ENCODE measurements at regions not wholly inside any gene's neighbourhood (a gene's known extent, or its start where the extent isn't known, plus 50 kb on each side); places are given as distances from the start of the nearest gene placed in this dataset.
"Not testable (repeated sequence)": the region's sequence is repeated elsewhere in the genome, so short reads cannot be mapped to it uniquely, and the experiment has no call there.

DNA sequence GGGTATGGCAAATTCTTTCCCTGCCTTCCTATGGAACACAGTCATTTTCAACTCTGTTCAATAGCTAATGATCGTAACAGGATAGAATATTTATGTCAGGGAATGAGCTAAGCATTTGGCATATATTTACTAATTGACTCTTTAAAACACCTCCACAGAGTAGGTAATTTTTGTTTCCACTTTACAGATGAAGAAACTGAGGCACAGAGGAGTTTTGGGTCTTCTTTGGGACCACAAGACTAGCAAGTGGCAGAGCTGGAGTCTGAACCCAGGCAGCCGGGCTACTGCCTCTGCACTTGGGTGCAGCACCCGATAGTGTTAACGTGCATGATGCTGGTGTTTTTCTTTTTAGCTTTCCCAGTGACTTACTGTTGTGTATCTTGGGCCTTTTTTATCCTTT, 384.0 kb downstream of the SFMBT2 start:
- DNase-seq = no peak

GRCh38 chr10:7025296-7025695, 385.5 kb downstream of the SFMBT2 start:
- no peak for DNase-seq

- no peak for DNase-seq
These were observed 395.4 kb downstream of the SFMBT2 start for GRCh38 chr10:7015457-7015856.

DNA sequence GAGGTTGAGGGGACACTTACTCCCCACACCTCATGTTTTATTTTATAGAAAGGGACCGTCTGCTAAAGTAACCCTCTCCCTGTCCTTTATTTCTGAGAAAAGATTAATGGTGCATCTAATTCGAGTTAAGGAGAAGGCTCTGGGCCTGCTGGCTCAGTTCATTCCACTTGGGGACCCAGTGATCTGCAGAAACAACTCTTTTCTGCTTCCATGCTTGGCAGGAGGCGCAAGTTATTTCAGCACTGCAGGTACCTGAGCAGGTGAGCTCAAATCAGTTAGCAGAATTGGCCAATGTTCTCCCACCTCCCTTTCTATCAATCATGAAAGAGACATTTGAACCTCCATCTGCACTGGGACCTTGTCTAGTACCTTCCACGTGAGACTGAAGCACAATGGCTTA, 396.1 kb downstream of the SFMBT2 start:
- no peak for DNase-seq

- no peak for DNase-seq
These were observed 398.8 kb downstream of the SFMBT2 start for GRCh38 chr10:7011994-7012393.

DNA sequence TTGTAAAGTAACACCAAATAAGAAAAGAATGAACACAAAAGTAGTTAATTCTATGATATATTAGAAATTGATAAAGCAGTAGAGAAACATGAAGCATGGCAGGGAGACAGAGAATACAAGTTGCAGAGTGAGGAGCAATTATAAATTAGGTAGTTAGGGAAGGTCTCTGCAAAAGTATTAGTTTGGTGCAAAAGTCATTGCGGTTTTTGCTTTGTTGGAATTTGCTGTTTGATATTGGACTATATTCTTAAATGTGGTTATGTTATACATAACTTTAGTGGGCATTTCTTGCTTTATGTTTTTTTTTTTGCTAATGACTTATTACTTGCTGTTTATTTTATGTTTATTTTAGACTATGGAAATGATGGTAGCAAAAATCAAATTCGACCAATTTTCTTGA, 402.2 kb downstream of the SFMBT2 start:
- no peak for DNase-seq

DNA sequence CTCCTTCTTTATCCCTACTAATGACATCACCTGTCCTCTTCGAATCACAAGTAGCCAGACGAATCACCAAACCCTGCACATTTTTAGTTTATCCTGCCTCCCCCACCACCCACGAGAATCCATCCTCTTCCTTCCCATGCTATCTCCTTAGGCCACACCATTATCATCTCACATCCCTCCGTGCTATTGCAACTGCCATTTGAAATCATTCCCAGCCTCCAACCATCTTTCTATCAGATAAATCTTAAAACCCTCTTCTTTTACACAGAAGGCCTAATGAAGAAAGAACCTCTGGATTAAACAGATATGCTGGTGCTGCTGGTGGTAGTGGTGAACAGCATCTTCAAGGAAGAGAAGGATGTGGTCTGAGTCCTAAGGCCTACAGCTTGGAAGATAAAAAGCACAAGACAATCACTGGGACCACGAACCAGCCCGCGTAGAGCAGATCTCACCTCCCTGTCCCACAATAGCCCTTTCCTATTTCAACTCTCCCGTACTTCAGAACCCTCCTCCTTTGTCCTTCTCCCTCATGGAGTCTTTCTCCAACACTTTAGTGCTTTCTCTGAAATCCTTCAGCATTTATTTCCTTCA, 403.1 kb downstream of the SFMBT2 start:
- DNase-seq = no peak

- no peak for DNase-seq
These were observed 404.3 kb downstream of the SFMBT2 start for GRCh38 chr10:7006566-7006965.

GRCh38 chr10:7003831-7004395, 406.9 kb downstream of the SFMBT2 start:
- DNase-seq = no peak

DNA sequence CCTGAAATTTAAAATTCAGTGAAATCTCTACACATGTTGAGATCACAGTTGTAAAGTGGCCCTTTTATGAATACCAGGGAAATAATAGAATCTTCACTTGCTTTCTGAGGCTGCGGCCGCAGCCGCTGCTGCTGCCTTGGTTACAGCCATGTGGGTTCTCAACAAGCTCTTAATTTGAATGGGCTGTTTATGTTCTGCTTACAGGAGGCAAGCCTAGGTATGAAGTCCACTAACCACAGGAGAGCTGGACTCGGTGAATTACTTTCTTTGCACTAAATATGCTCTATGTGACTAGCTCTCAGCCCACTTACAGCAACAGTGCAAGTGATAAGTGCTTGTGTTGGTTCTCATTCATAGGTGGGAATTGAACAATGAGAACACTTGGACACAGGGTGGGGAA, 410.8 kb downstream of the SFMBT2 start:
- no peak for DNase-seq

DNA sequence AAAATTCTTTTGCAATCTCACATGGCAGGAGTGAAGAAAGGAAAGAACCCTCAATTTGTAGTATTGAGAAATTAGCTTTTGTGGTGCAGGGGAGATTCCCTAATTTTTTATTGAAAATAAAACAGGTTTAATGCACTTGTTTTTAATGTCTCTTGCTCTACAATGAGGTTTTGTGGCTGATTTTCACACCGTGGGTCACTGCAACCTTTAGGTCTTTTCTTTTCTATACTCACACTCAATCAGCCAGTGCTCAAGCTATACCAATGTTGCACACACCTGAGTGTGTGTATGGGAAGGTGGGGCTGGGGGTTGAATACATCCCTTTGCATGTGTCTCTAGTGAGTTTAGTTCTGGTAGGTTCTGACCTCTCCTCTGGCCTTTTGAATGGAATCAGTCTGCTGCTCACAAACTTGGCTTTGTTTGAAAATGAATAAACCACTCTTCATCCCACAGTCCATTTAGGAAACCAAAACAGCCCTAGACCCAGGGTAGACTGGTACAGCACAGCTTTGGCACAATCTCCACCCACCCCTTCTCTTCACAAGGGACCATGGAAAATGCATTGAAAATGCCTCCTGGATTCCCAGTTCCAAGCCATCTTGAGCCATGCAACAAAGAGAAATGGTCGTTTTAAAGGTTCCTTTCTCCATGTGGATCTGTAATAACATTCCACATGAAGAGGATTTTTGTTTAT, 411.5 kb downstream of the SFMBT2 start:
- no peak for DNase-seq

- DNase-seq = no peak
These were observed 413.3 kb downstream of the SFMBT2 start for GRCh38 chr10:6997509-6997908.

GRCh38 chr10:6996431-6996830, 414.4 kb downstream of the SFMBT2 start:
- no peak for DNase-seq

DNA sequence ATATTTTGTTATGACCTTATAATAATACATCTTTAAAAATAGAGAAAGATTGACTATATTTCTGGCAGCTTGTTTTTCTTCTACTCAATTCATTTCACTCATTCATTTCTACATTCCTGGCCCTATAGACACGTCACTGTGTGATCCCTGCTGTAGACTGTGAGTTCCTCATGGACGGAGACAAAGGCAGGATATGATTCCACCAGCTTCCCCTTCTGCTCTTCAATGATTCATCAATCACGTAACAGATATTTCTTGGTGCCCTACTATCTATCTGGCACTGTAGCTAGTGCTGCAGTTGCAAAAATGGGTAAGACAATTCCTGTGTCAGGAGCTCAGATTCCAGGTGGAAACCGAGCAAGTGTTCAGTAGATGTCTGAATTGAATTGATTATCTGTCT, 415.0 kb downstream of the SFMBT2 start:
- no peak for DNase-seq

DNA sequence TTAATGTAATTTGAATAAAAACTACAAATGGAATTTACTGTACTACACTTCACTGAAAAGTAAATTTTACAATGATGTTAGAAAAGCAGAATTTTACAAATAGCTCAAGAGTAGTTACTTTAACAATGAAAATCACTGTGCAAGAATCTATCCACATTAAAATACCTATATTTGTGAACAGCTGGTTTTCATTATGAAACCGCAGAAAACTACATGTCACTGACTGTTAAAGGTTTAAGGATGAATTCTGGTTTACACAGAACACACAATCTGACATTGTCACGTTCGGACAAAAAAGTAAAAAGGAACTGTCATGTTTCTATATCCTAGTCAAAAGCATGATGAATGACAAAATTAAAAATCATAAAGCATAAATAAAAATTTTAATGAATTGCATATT, 415.3 kb upstream of the PRKCQ start:
- no peak for DNase-seq

- DNase-seq = no peak
These were observed 410.8 kb upstream of the PRKCQ start for GRCh38 chr10:6990891-6991290.

DNA sequence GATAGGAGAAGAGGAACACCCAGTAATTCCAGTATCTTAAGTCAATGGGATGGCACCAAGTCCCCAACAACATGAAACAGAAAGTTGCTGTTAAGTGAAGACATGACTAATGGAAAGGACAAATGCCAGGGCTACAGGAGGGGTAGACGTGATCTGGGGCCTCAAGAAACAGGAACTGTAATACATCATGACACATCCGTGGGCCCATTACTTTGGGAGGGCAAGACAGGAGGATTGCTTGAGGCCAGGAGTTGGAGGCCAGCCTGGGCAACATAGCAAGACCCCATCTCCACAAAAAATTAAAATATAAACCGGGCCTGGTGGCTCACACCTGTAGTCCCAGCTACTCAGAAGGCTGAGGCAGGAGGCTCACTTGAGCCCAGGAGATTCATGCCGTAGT, 408.6 kb upstream of the PRKCQ start:
- DNase-seq = no peak

GRCh38 chr10:6987536-6987945, 407.5 kb upstream of the PRKCQ start:
- DNase-seq = no peak

DNA sequence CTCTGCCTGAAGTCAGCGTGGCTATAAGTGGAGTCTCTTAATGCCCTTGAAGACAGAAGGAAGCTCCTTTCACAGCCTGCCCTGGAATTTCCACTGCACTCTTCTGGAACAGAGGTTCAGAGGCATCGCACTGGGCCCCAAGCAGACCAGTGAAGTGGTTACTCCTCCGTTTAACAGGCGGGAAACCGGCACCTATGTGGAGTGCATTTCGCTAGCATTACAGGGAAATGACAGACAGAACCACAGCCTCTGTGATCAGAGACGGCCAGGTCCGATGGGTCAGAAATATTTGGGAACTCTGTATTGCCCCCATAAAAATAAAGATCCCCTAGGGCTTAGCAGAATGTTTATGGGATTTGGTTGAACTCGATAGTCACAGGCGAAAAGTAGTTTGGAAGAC, 406.9 kb upstream of the PRKCQ start:
- no peak for DNase-seq

DNA sequence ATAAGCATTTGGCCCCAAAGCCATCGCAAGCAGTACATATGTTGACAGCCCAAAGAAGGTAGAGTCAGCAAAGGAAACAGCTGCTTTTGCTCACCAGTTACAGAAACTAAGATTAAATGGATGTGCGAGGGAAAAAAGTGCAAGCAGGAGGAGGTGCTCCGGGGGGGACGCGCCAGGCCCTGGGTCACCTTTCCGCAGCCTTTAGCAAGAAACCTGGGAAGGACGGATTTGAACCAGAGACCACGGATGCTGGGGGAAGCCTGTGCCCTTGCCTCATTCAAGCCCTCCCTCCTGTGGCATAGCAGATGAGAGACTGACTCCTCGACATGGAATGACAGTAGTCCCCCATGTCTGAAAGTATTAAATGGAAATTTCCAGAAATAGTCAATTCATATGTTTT, 405.6 kb upstream of the PRKCQ start:
- no peak for DNase-seq

DNA sequence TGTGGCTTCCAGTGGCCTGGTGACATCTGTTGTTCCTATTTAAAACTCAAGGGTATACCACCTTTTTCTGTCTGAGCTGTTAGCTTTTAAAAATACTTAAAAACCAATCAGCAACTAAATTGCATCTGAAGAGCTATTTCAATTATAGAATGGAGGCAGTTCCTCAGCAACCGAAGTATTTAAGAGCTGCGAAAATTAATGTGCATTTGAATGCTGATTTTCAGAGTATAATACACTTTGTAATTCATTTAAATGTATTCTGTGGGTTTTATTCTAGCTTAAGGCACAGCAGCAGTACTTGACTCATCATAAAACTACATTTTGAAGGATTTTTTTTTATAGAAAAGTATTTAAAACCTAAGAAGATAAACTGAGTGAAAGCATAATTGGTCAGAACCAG, 404.9 kb upstream of the PRKCQ start:
- DNase-seq = no peak

DNA sequence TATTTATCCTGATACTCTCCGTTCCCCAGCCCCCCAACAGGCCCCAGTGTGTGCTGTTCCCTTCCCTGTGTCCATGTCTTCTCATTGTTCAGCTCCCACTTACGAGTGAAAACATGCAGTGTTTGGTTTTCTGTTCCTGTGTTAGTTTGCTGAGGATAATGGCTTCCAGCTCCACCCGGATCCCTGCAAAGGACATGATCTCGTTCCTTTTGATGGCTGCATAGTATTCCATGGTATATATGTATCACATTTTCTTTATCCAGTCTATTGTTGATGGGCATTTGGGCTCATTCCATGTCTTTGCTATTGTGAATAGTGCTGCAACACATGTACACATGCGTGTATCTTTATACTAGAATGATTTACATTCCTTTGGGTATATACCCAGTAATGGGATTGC, 403.9 kb upstream of the PRKCQ start:
- DNase-seq = not testable (repeated sequence)

DNA sequence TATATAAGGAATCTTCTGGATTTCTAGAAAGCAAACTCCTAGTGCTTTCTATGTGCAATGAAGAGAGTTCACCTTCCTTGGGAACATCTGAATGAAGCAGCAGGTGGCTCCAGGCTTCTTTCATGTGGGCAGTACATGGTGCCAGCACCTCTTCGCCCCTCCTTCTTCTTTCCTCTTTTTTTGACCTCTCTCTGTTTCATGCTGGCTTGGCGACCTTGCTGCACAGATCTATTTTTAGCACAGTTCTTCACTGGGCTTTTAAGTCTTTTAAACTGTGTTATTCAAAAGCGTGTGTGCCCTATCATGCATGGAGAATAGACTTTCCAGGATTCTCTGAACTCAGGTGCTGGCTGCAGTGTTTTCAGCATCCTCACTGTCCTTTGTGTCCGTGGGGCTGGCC, 400.3 kb upstream of the PRKCQ start:
- no peak for DNase-seq

GRCh38 chr10:6979371-6979770, 399.3 kb upstream of the PRKCQ start:
- DNase-seq = no peak

- DNase-seq = no peak
These were observed 398.1 kb upstream of the PRKCQ start for GRCh38 chr10:6978187-6978627.

Measured in T1000 (cell line).